GM12878 (cell line): ENCODE measurements at regions not wholly inside any gene's neighbourhood (a gene's known extent, or its start where the extent isn't known, plus 50 kb on each side); places are given as distances from the start of the nearest gene placed in this dataset.

Experiments used
- BCL3 ChIP-seq: IDR thresholded peaks from 2 replicates; pipeline ENCODE4 v1.6.1; 2011; ENCODE audit warnings: borderline replicate concordance, low read depth, mild to moderate bottlenecking, moderate library complexity, low read length; ENCODE audit not compliant: insufficient read depth, poor library complexity, severe bottlenecking
- CEBPB ChIP-seq, 2 experiments: fragments of 150-350 bp in 1 of 2; IDR thresholded peaks; 2 replicates each; pipeline ENCODE4 v1.6.1; 2012 to 2014; ENCODE audit warnings: low read depth in 2 of 2, low read length in 2 of 2, borderline replicate concordance in 1 of 2, inconsistent platforms in 1 of 2
- JUND ChIP-seq: IDR thresholded peaks from 2 replicates; pipeline ENCODE4 v1.6.1; 2012; ENCODE audit warnings: low read depth, mild to moderate bottlenecking, low read length, improper control_type of control experiment, moderate library complexity
- POLR2AphosphoS2 ChIP-seq: IDR thresholded peaks from 2 replicates; pipeline ENCODE4 v1.6.1; 2011; ENCODE audit warnings: low read depth, mild to moderate bottlenecking, low read length, improper control_type of control experiment, moderate library complexity
- SMC3 ChIP-seq: IDR thresholded peaks from 2 replicates; pipeline ENCODE4 v1.6.1; 2011; ENCODE audit warnings: low read length, improper control_type of control experiment, borderline replicate concordance
- TF ChIP-seq, protein P1 (sequence below): IDR thresholded peaks from 2 replicates; pipeline ENCODE4 v1.6.1; 2011; ENCODE audit warnings: borderline replicate concordance, low read depth, mild to moderate bottlenecking, moderate library complexity, mixed read lengths, low read length; ENCODE audit not compliant: insufficient read depth; ENCODE audit errors: extremely low read length
- TF ChIP-seq, protein P2 (sequence below), 3 experiments: IDR thresholded peaks in 2 of 3; conservative IDR thresholded peaks in 1 of 3; 2 replicates each; pipeline ENCODE4 v1.5.1; 2011; ENCODE audit warnings: low read depth in 3 of 3, low read length in 3 of 3, mild to moderate bottlenecking in 3 of 3, control low read depth in 2 of 3, moderate library complexity in 2 of 3, inconsistent platforms in 1 of 3, mixed read lengths in 1 of 3; ENCODE audit not compliant: control insufficient read depth in 2 of 3, insufficient read depth in 1 of 3; ENCODE audit errors: extremely low read depth in 1 of 3

GRCh38 chr2:117684919-117685318, 129.6 kb upstream of the DDX18 start:
- no peak for TF ChIP-seq POLR2AphosphoS2
- TF ChIP-seq, protein P1, sequence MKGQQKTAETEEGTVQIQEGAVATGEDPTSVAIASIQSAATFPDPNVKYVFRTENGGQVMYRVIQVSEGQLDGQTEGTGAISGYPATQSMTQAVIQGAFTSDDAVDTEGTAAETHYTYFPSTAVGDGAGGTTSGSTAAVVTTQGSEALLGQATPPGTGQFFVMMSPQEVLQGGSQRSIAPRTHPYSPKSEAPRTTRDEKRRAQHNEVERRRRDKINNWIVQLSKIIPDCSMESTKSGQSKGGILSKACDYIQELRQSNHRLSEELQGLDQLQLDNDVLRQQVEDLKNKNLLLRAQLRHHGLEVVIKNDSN = no peak
- TF ChIP-seq CEBPB (IDR thresholded peaks at IDR 0.05; ENCODE audit: borderline replicate concordance in 1 of 2, low read depth in 2 of 2, low read length in 2 of 2) = no peak
- TF ChIP-seq JUND = no peak
- no peak for TF ChIP-seq BCL3
- no peak for TF ChIP-seq SMC3
- TF ChIP-seq, protein P2, sequence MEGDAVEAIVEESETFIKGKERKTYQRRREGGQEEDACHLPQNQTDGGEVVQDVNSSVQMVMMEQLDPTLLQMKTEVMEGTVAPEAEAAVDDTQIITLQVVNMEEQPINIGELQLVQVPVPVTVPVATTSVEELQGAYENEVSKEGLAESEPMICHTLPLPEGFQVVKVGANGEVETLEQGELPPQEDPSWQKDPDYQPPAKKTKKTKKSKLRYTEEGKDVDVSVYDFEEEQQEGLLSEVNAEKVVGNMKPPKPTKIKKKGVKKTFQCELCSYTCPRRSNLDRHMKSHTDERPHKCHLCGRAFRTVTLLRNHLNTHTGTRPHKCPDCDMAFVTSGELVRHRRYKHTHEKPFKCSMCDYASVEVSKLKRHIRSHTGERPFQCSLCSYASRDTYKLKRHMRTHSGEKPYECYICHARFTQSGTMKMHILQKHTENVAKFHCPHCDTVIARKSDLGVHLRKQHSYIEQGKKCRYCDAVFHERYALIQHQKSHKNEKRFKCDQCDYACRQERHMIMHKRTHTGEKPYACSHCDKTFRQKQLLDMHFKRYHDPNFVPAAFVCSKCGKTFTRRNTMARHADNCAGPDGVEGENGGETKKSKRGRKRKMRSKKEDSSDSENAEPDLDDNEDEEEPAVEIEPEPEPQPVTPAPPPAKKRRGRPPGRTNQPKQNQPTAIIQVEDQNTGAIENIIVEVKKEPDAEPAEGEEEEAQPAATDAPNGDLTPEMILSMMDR (IDR thresholded peaks at IDR 0.05 in 2 of 3, conservative IDR thresholded peaks at IDR 0.05 in 1 of 3; ENCODE audit: control insufficient read depth in 2 of 3, extremely low read depth in 1 of 3, insufficient read depth in 1 of 3, low read depth in 3 of 3, low read length in 3 of 3) = no peak
